Endothelial cell of umbilical vein (primary cell): ENCODE measurements at regions not wholly inside any gene's neighbourhood (a gene's known extent, or its start where the extent isn't known, plus 50 kb on each side); places are given as distances from the start of the nearest gene placed in this dataset.

Source experiments
- BruUV-seq: library from RNA; stranded (reverse); fragments of 400-500 nt; replicated peaks from 2 replicates; lab custom pipeline; 2021; lab: Mats Ljungman, UMichigan
- CTCF ChIA-PET: fragments of 300-600, 350-600 bp; sonication (Branson Sonifier 250); formaldehyde crosslinking; loops from one replicate; lab custom pipeline; 2021; ENCODE audit warnings: antibody characterized with exemption, inconsistent platforms; lab: Charles Lee
- POLR2A ChIA-PET: fragments of 300-600, 350-600 bp; sonication (Branson Sonifier 250); formaldehyde crosslinking; loops from one replicate; lab custom pipeline; 2021; ENCODE audit warnings: antibody characterized with exemption, inconsistent platforms; lab: Charles Lee
- DNase-seq: peaks from one replicate; pipeline ENCODE4 v3.0.0-alpha.2; 2011; ENCODE audit warnings: low read depth, low spot score
- FAIRE-seq: peaks from 2 replicates; lab custom pipeline; 2011; peaks lifted over from hg19 to GRCh38; lab: Jason Lieb, UNC
- H2AFZ ChIP-seq: 2 replicates; pipeline ENCODE4 v1.6.0; 2012; ENCODE audit warnings: low read depth, low read length, control low read depth, inconsistent platforms
- H3K27ac ChIP-seq: 2 replicates; pipeline ENCODE4 v1.5.1; 2011; ENCODE audit warnings: low read depth, mild to moderate bottlenecking, control low read depth, low read length, moderate library complexity; ENCODE audit not compliant: insufficient read depth
- H3K27me3 ChIP-seq, 2 experiments: 2 replicates each; pipeline versions ENCODE4 v1.6.0 to v1.6.1; 2011; ENCODE audit warnings: low read length in 2 of 2, mixed read lengths in 1 of 2; ENCODE audit not compliant: control insufficient read depth in 2 of 2, insufficient read depth in 2 of 2
- H3K36me3 ChIP-seq, 2 experiments: 2 replicates in 1 of 2; 3 replicates in 1 of 2; pipeline ENCODE4 v1.5.1; 2011; ENCODE audit warnings: low read length in 2 of 2, mild to moderate bottlenecking in 1 of 2, moderate library complexity in 1 of 2; ENCODE audit not compliant: control insufficient read depth in 2 of 2, insufficient read depth in 2 of 2; ENCODE audit errors: extremely low read depth in 1 of 2
- H3K4me1 ChIP-seq: 3 replicates; pipeline ENCODE4 v1.5.1; 2011; ENCODE audit warnings: mild to moderate bottlenecking, low read length; ENCODE audit not compliant: control insufficient read depth, insufficient read depth; ENCODE audit errors: extremely low read depth
- H3K4me2 ChIP-seq: 2 replicates; pipeline ENCODE4 v1.6.1; 2011; ENCODE audit warnings: low read length, control low read depth, mixed read lengths; ENCODE audit not compliant: insufficient read depth
- H3K4me3 ChIP-seq, 3 experiments: fragments of 200-600 bp in 1 of 3; sonication (generic), shearing (Covaris generic) in 1 of 3; replicated peaks in 1 of 3; 2 replicates each; pipeline ENCODE4 v1.5.1; 2011 to 2016; ENCODE audit warnings: control low read depth in 3 of 3, low read length in 3 of 3, mild to moderate bottlenecking in 2 of 3, inconsistent platforms in 1 of 3, low read depth in 1 of 3, moderate library complexity in 1 of 3; ENCODE audit not compliant: insufficient read depth in 1 of 3
- H3K79me2 ChIP-seq: 2 replicates; pipeline ENCODE4 v1.6.0; 2012; ENCODE audit warnings: low read length, inconsistent platforms; ENCODE audit not compliant: control insufficient read depth, insufficient read depth
- H3K9ac ChIP-seq: replicated peaks from 2 replicates; pipeline ENCODE3; 2011; ENCODE audit warnings: low read length, control low read depth; ENCODE audit not compliant: insufficient read depth; ENCODE audit errors: extremely low read depth
- H3K9me1 ChIP-seq: replicated peaks from 3 replicates; pipeline ENCODE4 v1.6.0; 2011; ENCODE audit warnings: mild to moderate bottlenecking, low read length; ENCODE audit not compliant: control insufficient read depth, insufficient read depth; ENCODE audit errors: extremely low read depth
- H3K9me3 ChIP-seq: replicated peaks from 2 replicates; pipeline ENCODE4 v1.5.1; 2012; ENCODE audit warnings: low read length, inconsistent platforms; ENCODE audit not compliant: control insufficient read depth, insufficient read depth
- H4K20me1 ChIP-seq: replicated peaks from 2 replicates; pipeline ENCODE3; 2011; ENCODE audit warnings: mild to moderate bottlenecking, low read length; ENCODE audit not compliant: control insufficient read depth, insufficient read depth; ENCODE audit errors: extremely low read depth
- EZH2 ChIP-seq: IDR thresholded peaks from 2 replicates; pipeline ENCODE4 v1.6.1; 2012; ENCODE audit warnings: borderline replicate concordance, low read depth, mild to moderate bottlenecking, moderate library complexity, low read length, inconsistent platforms; ENCODE audit not compliant: severe bottlenecking
- FOS ChIP-seq: IDR thresholded peaks from 2 replicates; pipeline ENCODE4 v1.6.1; 2011; ENCODE audit warnings: mild to moderate bottlenecking, low read length, moderate library complexity, borderline replicate concordance; ENCODE audit not compliant: insufficient read depth
- GATA2 ChIP-seq: IDR thresholded peaks from 2 replicates; pipeline ENCODE4 v1.7.0; 2011; ENCODE audit warnings: low read depth, mild to moderate bottlenecking, moderate library complexity, mixed read lengths, low read length; ENCODE audit not compliant: insufficient read length, insufficient read depth
- JUN ChIP-seq: IDR thresholded peaks from 2 replicates; pipeline ENCODE4 v1.6.1; 2011; ENCODE audit warnings: borderline replicate concordance, low read depth; ENCODE audit not compliant: insufficient read length, insufficient read depth
- MYC ChIP-seq: IDR thresholded peaks from one replicate; pipeline ENCODE4 v1.6.1; 2011; ENCODE audit warnings: mild to moderate bottlenecking, low read depth, low read length
- POLR2A ChIP-seq: IDR thresholded peaks from 2 replicates; pipeline ENCODE4 v1.6.1; 2012; ENCODE audit warnings: low read depth, mild to moderate bottlenecking, control low read depth, low read length
- POLR2AphosphoS5 ChIP-seq: IDR thresholded peaks from 2 replicates; pipeline ENCODE4 v1.6.1; 2012; ENCODE audit warnings: low read depth, mild to moderate bottlenecking, control low read depth, low read length, moderate library complexity; ENCODE audit not compliant: insufficient read depth
- dilution Hi-C: fragments of 300-500 bp; cut with MboI; formaldehyde crosslinking; loops from one replicate; pipeline ENCODE4 v1.15.0; 2019; ENCODE audit warnings: low sequenced_read_pairs; ENCODE audit not compliant: extremely low pct_ligation_motif_present
- intact Hi-C: fragments of 100-400 bp; cut with micrococcal nuclease; formaldehyde crosslinking; loops from one replicate; pipeline ENCODE4 v1.10.0; 2022
- TF ChIP-seq, protein P1 (sequence below), 2 donors: IDR thresholded peaks; 1 replicate in 1 of 2; 2 replicates in 1 of 2; pipeline ENCODE4 v1.5.1; 2011; ENCODE audit warnings: low read length in 2 of 2, mild to moderate bottlenecking in 2 of 2, moderate library complexity in 2 of 2, control low read depth in 1 of 2, inconsistent platforms in 1 of 2, low read depth in 1 of 2; ENCODE audit not compliant: insufficient read depth in 1 of 2; ENCODE audit errors: extremely low read depth in 1 of 2
- TF ChIP-seq, protein P2 (sequence below): IDR thresholded peaks from 2 replicates; pipeline ENCODE4 v1.6.1; 2011; ENCODE audit not compliant: insufficient read depth, insufficient read length

DNA sequence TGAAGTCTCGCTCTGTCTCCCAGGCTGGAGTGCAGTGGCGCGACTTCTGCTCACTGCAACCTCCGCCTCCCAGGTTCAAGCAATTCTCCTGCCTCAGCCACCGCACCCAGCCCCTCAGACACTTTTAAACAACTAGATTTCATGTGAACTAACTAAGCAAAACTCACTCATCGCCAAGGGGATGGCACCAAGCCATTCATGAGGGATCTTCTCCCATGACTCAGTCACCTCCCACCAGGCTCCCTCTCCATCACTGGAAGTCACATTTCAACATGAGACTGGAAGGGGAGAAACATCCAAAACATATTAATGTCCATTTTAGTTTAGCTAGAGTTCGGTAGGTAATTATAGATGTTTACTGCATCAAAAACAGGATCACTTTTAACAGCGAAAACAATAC lies 95.9 kb upstream of the PRL start:
- FAIRE-seq, result no peak

More for the DNA sequence above, 95.9 kb upstream of the PRL start:
- no TSS peak for BruUV-seq
- Histone ChIP-seq H4K20me1 (no peaks in the 10 kb centered on the region), H3K4me1 (no peaks in the 10 kb centered on the region), H3K4me3 (no peak overlapping the region), H3K4me2 (no peak overlapping the region), H3K9me3 (no peaks in the 10 kb centered on the region), H3K27me3 (no peaks in the 10 kb centered on the region), H2AFZ (no peak overlapping the region), H3K36me3 (no peaks in the 10 kb centered on the region), H3K79me2 (no peaks in the 10 kb centered on the region), H3K9ac (no peak overlapping the region), H3K9me1 (no peaks in the 10 kb centered on the region), H3K27ac (no peak overlapping the region)
- DNase-seq, result no peak
- ChIA-PET CTCF (no interaction called here), POLR2A (no interaction called here)
- dilution Hi-C loops, result no loop called here
- TF ChIP-seq, protein P1, sequence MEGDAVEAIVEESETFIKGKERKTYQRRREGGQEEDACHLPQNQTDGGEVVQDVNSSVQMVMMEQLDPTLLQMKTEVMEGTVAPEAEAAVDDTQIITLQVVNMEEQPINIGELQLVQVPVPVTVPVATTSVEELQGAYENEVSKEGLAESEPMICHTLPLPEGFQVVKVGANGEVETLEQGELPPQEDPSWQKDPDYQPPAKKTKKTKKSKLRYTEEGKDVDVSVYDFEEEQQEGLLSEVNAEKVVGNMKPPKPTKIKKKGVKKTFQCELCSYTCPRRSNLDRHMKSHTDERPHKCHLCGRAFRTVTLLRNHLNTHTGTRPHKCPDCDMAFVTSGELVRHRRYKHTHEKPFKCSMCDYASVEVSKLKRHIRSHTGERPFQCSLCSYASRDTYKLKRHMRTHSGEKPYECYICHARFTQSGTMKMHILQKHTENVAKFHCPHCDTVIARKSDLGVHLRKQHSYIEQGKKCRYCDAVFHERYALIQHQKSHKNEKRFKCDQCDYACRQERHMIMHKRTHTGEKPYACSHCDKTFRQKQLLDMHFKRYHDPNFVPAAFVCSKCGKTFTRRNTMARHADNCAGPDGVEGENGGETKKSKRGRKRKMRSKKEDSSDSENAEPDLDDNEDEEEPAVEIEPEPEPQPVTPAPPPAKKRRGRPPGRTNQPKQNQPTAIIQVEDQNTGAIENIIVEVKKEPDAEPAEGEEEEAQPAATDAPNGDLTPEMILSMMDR (IDR thresholded peaks at IDR 0.05; ENCODE audit: extremely low read depth in 1 of 2, insufficient read depth in 1 of 2, low read depth in 1 of 2, low read length in 2 of 2), result no peak
- TF ChIP-seq EZH2 (no peak), FOS (no peak), MYC (no peak), JUN (no peak), POLR2A (no peak), POLR2AphosphoS5 (no peak), GATA2 (no peak)
- TF ChIP-seq, protein P2, sequence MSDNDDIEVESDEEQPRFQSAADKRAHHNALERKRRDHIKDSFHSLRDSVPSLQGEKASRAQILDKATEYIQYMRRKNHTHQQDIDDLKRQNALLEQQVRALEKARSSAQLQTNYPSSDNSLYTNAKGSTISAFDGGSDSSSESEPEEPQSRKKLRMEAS, result no peak
- intact Hi-C loops, result no loop called here
